Midbrain (tissue), 1 donor: ENCODE measurements at regions not wholly inside any gene's neighbourhood (a gene's known extent, or its start where the extent isn't known, plus 50 kb on each side); places are given as distances from the start of the nearest gene placed in this dataset.
"Not testable (repeated sequence)": the region's sequence is repeated elsewhere in the genome, so short reads cannot be mapped to it uniquely, and the experiment has no call there.

Source experiments
- DNase-seq: peaks from one replicate; lab custom pipeline; 2025; lab: John Stamatoyannopoulos, UW

- DNase-seq, result no peak
Observed at GRCh38 chr21:20108976-20109540, 889.2 kb upstream of the NCAM2 start.

- DNase-seq, result no peak
Observed at GRCh38 chr21:20110368-20110767, 887.8 kb upstream of the NCAM2 start.

GRCh38 chr21:20151741-20152140 lies 846.5 kb upstream of the NCAM2 start:
- DNase-seq, result no peak

GRCh38 chr21:20163167-20163566 lies 835.0 kb upstream of the NCAM2 start:
- no peak for DNase-seq

GRCh38 chr21:20167059-20167458 lies 831.1 kb upstream of the NCAM2 start:
- no peak for DNase-seq

GRCh38 chr21:20169812-20170576 lies 828.2 kb upstream of the NCAM2 start:
- no peak for DNase-seq

GRCh38 chr21:20186186-20186585 lies 812.0 kb upstream of the NCAM2 start:
- no peak for DNase-seq

GRCh38 chr21:20187028-20187427 lies 811.2 kb upstream of the NCAM2 start:
- DNase-seq, result no peak

GRCh38 chr21:20201323-20201722 lies 796.9 kb upstream of the NCAM2 start:
- not testable (repeated sequence) for DNase-seq

GRCh38 chr21:20207335-20207734 lies 790.9 kb upstream of the NCAM2 start:
- no peak for DNase-seq

GRCh38 chr21:20215959-20216358 lies 782.2 kb upstream of the NCAM2 start:
- DNase-seq, result peak; percentile 0

GRCh38 chr21:20220586-20220985 lies 777.6 kb upstream of the NCAM2 start:
- DNase-seq, result no peak

GRCh38 chr21:20221981-20222380 lies 776.2 kb upstream of the NCAM2 start:
- not testable (repeated sequence) for DNase-seq

GRCh38 chr21:20236649-20237048 lies 761.6 kb upstream of the NCAM2 start:
- DNase-seq, result not testable (repeated sequence)

- DNase-seq, result no peak
Observed at GRCh38 chr21:20249401-20249800, 748.8 kb upstream of the NCAM2 start.

- DNase-seq, result no peak
Observed at GRCh38 chr21:20250337-20250736, 747.9 kb upstream of the NCAM2 start.

- DNase-seq, result peak; percentile 25
Observed at GRCh38 chr21:20253261-20253660, 744.9 kb upstream of the NCAM2 start.

- no peak for DNase-seq
Observed at GRCh38 chr21:20254964-20255363, 743.2 kb upstream of the NCAM2 start.

GRCh38 chr21:20257052-20257740 lies 741.0 kb upstream of the NCAM2 start:
- DNase-seq, result no peak

GRCh38 chr21:20258542-20258941 lies 739.7 kb upstream of the NCAM2 start:
- no peak for DNase-seq

- DNase-seq, result peak; percentile 56
Observed at GRCh38 chr21:20259031-20259867, 739.0 kb upstream of the NCAM2 start.

GRCh38 chr21:20260124-20260523 lies 738.1 kb upstream of the NCAM2 start:
- no peak for DNase-seq
